Spleen (tissue), 11 donors: ENCODE measurements at regions not wholly inside any gene's neighbourhood (a gene's known extent, or its start where the extent isn't known, plus 50 kb on each side); places are given as distances from the start of the nearest gene placed in this dataset.

ENCODE experiments used
- DNase-seq: peaks from one replicate; pipeline ENCODE4 v3.0.0-alpha.2; 2020
- H3K27ac ChIP-seq, 8 donors: fragments of 200-600 bp; sonication (generic) in 7 of 8; 1 replicate in 4 of 8; 2 replicates in 4 of 8; pipeline versions ENCODE4 v1.5.0 to v1.8.0; 2016 to 2021; ENCODE audit warnings: inconsistent platforms in 4 of 8, mild to moderate bottlenecking in 4 of 8, moderate library complexity in 1 of 8
- H3K27me3 ChIP-seq, 7 donors: fragments of 200-600 bp; sonication (generic) in 6 of 7; replicated peaks in 1 of 7; 1 replicate in 4 of 7; 2 replicates in 3 of 7; pipeline versions ENCODE4 v1.5.0 to v1.8.0; 2016 to 2021; ENCODE audit warnings: inconsistent platforms in 3 of 7, mild to moderate bottlenecking in 1 of 7
- H3K36me3 ChIP-seq, 6 donors: fragments of 200-600 bp; sonication (generic) in 5 of 6; 1 replicate in 4 of 6; 2 replicates in 2 of 6; pipeline versions ENCODE4 v1.5.0 to v1.8.0; 2016 to 2021; ENCODE audit warnings: inconsistent platforms in 2 of 6
- H3K4me1 ChIP-seq, 6 donors: fragments of 200-600 bp; sonication (generic) in 5 of 6; 1 replicate in 3 of 6; 2 replicates in 3 of 6; pipeline versions ENCODE4 v1.5.0 to v1.8.0; 2016 to 2021; ENCODE audit warnings: inconsistent platforms in 3 of 6
- H3K4me3 ChIP-seq, 8 donors: fragments of 200-600 bp; sonication (generic) in 7 of 8; 1 replicate in 4 of 8; 2 replicates in 4 of 8; pipeline versions ENCODE4 v1.5.0 to v1.8.0; 2016 to 2021; ENCODE audit warnings: inconsistent platforms in 4 of 8, mild to moderate bottlenecking in 4 of 8, moderate library complexity in 2 of 8
- H3K9me3 ChIP-seq, 8 donors: fragments of 200-600 bp; sonication (generic) in 7 of 8; 1 replicate in 4 of 8; 2 replicates in 4 of 8; pipeline versions ENCODE4 v1.5.0 to v1.8.0; 2016 to 2021; ENCODE audit warnings: inconsistent platforms in 4 of 8
- POLR2A ChIP-seq, 3 donors: fragments of 450-650 bp; IDR thresholded peaks; one replicate each; pipeline ENCODE4 v1.5.1; 2017; ENCODE audit warnings: antibody characterized with exemption in 3 of 3, mild to moderate bottlenecking in 1 of 3
- POLR2AphosphoS5 ChIP-seq, 3 donors: sonication (generic); formaldehyde crosslinking; IDR thresholded peaks; one replicate each; pipeline ENCODE4 v1.5.1; 2017; ENCODE audit warnings: antibody characterized with exemption in 3 of 3
- WGBS, 5 donors: extraction: QIAGEN DNeasy Blood & Tissue Kit in 3 of 5; methylation state at CpG; one replicate each; pipeline versions ENCODE4 v1.1.5 to v1.1.7; 2013 to 2018; 5-methylcytosine and 5-hydroxymethylcytosine counted together
- intact Hi-C: fragments of 100-400 bp; cut with DNase I; formaldehyde crosslinking; loops from one replicate; pipeline ENCODE4 v1.15.0; 2023; ENCODE audit warnings: low total_unique reads
- TF ChIP-seq, protein P1 (sequence below), 11 experiments: fragments of 200-600 bp in 7 of 11; fragments of 450-650 bp in 4 of 11; sonication (generic) in 4 of 11; IDR thresholded peaks in 8 of 11; conservative IDR thresholded peaks in 3 of 11; 1 replicate in 7 of 11; 2 replicates in 4 of 11; pipeline versions ENCODE4 v1.4.0 to v1.8.0; 2016 to 2021; ENCODE audit warnings: antibody characterized with exemption in 11 of 11, inconsistent platforms in 4 of 11, mild to moderate bottlenecking in 1 of 11
- donor health status: healthy with polysubstance abuse.
- donor health status: DM: no; HTN: no; CAD: no; lungs with moderate emphysema.
- donor health status: DM: no; HTN: no; CAD: no.
- donor health status: Bipolar disorder and iron deficiency.
- donor health status: healthy.
- donor health status: DM: no; HTN: no; CAD: no.
- donor health status: DM: yes; HTN: yes; CAD: no.

DNA sequence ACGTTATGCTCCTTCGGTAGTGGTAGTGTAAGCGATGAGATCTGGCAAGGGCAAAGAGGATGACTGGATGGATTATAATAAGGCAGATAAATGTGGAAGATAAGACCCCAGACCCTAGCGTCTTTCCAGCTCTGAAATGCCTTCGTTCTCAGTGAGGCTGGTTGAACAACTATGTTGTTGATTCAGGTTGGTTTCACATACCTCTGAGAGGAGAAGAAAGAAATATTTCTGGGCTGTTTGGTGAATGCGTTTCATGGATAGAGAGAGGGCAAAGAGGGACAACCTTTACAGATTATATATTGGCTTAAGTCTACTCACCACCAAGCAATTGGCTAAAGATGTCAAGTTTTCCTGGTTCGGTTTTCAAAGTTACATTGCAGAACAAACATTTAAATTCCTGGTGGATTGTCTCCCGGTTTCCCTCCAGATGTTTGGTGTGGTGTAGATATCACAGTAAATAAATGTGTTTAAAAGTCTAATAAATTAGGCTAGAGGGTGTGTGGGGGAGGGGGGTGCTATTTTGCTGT is 190.1 kb upstream of the GLI2 start:
- H3K4me3 ChIP-seq: no peak overlapping the region
- WGBS, 5 donors: 84 to 93% (median 89%) methylated on average over 8 of the region's 8 CpGs
- H3K36me3 ChIP-seq: no peaks in the 10 kb centered on the region
- H3K4me1 ChIP-seq: peaks cover 3 to 33% (median 8%) of the 10 kb centered on the region in 6 donors
- H3K9me3 ChIP-seq: no peaks in the 10 kb centered on the region
- intact Hi-C loops: no loop called here
- TF ChIP-seq POLR2A (IDR thresholded peaks at IDR 0.05) (no peak), POLR2AphosphoS5 (IDR thresholded peaks at IDR 0.05) (no peak)
- TF ChIP-seq, protein P1, sequence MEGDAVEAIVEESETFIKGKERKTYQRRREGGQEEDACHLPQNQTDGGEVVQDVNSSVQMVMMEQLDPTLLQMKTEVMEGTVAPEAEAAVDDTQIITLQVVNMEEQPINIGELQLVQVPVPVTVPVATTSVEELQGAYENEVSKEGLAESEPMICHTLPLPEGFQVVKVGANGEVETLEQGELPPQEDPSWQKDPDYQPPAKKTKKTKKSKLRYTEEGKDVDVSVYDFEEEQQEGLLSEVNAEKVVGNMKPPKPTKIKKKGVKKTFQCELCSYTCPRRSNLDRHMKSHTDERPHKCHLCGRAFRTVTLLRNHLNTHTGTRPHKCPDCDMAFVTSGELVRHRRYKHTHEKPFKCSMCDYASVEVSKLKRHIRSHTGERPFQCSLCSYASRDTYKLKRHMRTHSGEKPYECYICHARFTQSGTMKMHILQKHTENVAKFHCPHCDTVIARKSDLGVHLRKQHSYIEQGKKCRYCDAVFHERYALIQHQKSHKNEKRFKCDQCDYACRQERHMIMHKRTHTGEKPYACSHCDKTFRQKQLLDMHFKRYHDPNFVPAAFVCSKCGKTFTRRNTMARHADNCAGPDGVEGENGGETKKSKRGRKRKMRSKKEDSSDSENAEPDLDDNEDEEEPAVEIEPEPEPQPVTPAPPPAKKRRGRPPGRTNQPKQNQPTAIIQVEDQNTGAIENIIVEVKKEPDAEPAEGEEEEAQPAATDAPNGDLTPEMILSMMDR (IDR thresholded peaks at IDR 0.05 in 8 of 11, conservative IDR thresholded peaks at IDR 0.05 in 3 of 11): no peak
- no peak overlapping the region for H3K27ac ChIP-seq
- no peak for DNase-seq
- peaks cover 0 to 4% (median 0%) of the 10 kb centered on the region in 7 donors for H3K27me3 ChIP-seq

DNA sequence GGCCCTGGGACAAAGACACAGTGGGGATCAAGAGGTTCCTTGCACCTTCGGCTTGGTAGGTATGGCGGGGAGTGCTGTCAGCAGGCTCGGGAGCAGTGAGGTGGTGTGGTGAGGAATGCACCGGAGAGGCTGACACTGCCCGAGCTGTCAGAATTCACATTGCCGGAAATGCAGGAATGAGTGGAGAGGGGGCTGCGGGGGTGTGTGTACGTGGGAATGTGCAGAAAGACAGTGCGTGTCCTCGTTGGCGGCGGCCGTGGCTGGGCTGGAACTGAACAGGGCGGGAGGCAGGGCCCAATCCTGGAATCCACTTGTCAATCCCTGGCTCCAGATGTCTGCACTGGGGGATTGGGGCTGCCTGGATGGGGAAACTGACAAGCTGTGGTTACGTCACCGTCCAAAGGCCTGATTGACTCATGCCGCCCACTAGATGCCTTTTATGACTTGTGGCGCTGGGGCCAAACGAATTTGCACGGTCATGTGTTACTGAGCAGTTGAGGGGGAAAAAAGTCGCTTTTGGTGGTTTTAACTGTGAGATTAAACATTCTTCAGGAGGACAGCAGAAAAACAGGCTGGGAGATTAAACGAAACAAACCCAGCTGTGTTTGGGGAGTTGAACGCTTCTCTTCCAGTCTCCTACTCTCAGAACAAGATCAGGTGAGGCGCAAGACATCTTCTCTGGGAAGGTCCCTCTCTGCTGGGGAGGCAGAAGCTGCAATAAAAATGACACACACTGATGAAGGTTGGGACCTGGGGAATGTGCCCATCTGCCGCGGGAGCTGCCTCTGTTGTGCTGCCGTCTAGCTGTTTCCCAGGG is 189.4 kb upstream of the GLI2 start:
- Histone ChIP-seq H3K9me3 (no peaks in the 10 kb centered on the region), H3K36me3 (no peaks in the 10 kb centered on the region), H3K4me1 (peaks cover 4 to 34% (median 13%) of the 10 kb centered on the region in 6 donors), H3K27me3 (no peaks in the 10 kb centered on the region), H3K4me3 (no peak overlapping the region), H3K27ac (no peak overlapping the region)
- TF ChIP-seq, protein P1 (IDR thresholded peaks at IDR 0.05 in 8 of 11, conservative IDR thresholded peaks at IDR 0.05 in 3 of 11): no peak
- TF ChIP-seq POLR2AphosphoS5 (IDR thresholded peaks at IDR 0.05) (peak in 2 of 3 donors; percentile 16 to 63), POLR2A (IDR thresholded peaks at IDR 0.05) (no peak)
- intact Hi-C loops: no loop called here
- 72 to 85% (median 83%) methylated on average over 27 of the region's 27 CpGs for WGBS, 5 donors
- DNase-seq: no peak

DNA sequence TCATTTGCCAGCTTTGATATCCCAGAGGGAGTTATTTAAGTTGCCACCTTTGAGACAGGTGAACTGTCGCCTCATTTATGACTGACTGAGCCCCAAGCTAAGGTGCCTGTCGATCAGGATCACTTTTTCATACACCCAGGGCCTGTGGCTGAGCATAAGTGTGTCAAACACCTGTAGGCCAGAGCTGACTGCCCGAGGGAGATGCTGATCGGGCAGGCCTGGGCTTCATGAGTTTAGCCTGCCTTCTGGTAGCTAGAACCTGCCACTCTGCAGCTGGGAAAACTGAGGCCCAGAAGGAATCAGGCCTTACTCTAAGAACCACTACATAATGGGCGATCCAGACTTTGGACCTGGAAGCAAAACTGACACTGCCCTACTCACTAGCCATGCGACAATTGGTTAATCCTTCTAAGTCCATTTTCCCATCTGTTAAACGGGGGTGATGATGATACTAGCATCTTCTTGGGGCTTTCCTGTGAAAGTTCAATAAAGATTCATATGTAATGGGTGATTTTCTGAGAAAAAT is 188.7 kb upstream of the GLI2 start:
- H3K36me3 ChIP-seq: no peaks in the 10 kb centered on the region
- H3K27me3 ChIP-seq: peaks cover 0 to 3% (median 0%) of the 10 kb centered on the region in 7 donors
- no peak overlapping the region for H3K27ac ChIP-seq
- no peaks in the 10 kb centered on the region for H3K9me3 ChIP-seq
- TF ChIP-seq POLR2AphosphoS5 (IDR thresholded peaks at IDR 0.05) (no peak), POLR2A (IDR thresholded peaks at IDR 0.05) (no peak)
- TF ChIP-seq, protein P1 (IDR thresholded peaks at IDR 0.05 in 8 of 11, conservative IDR thresholded peaks at IDR 0.05 in 3 of 11): no peak
- 86 to 95% (median 88%) methylated on average over 5 to 7 of the region's 7 CpGs for WGBS, 5 donors
- H3K4me3 ChIP-seq: no peak overlapping the region
- H3K4me1 ChIP-seq: peaks cover 4 to 41% (median 19%) of the 10 kb centered on the region in 6 donors
- intact Hi-C loops: no loop called here
- peak; percentile 58 for DNase-seq

DNA sequence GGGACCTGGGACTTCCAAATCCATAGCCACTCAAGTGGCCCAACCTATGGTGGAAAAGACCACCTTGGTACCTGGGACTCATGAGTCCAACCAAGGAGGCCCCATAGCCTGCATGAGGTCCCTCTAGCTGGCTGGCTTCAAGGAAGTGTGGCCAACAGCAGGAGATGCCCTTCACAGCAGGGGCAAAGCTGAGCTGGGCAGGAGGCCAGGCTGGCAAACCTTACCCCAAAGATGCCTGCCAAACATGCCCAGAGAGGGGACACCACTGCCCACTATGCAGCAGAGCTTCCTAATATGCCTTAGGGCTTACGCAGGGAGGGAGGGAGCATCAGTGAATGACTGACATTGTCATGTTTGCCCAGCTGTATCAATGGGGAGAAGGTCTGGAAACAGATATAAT is 188.0 kb upstream of the GLI2 start:
- H3K27me3 ChIP-seq: peaks cover 0 to 7% (median 0%) of the 10 kb centered on the region in 7 donors
- H3K4me3 ChIP-seq: no peak overlapping the region
- no peaks in the 10 kb centered on the region for H3K36me3 ChIP-seq
- intact Hi-C loops: no loop called here
- WGBS, 5 donors: 96 to 100% (median 100%) methylated on average over 1 of the region's 1 CpG
- H3K27ac ChIP-seq: no peak overlapping the region
- no peaks in the 10 kb centered on the region for H3K9me3 ChIP-seq
- no peak for TF ChIP-seq POLR2AphosphoS5 (IDR thresholded peaks at IDR 0.05)
- TF ChIP-seq, protein P1 (IDR thresholded peaks at IDR 0.05 in 8 of 11, conservative IDR thresholded peaks at IDR 0.05 in 3 of 11): no peak
- TF ChIP-seq POLR2A (IDR thresholded peaks at IDR 0.05): no peak
- DNase-seq: peak; percentile 70
- H3K4me1 ChIP-seq: peaks cover 10 to 48% (median 24%) of the 10 kb centered on the region in 6 donors
